ENCODE measurements at regions not wholly inside any gene's neighbourhood (a gene's known extent, or its start where the extent isn't known, plus 50 kb on each side); places are given as distances from the start of the nearest gene placed in this dataset.

GRCh38 chr9:1337169-1337568 is 287.0 kb downstream of the DMRT2 start:
- DNase-seq = no peak

- no peak for DNase-seq
These were observed 290.2 kb downstream of the DMRT2 start for GRCh38 chr9:1340390-1340789.

GRCh38 chr9:1353291-1353690 is 303.1 kb downstream of the DMRT2 start:
- DNase-seq = no peak

GRCh38 chr9:1354086-1354485 is 303.9 kb downstream of the DMRT2 start:
- no peak for DNase-seq

GRCh38 chr9:1354606-1355005 is 304.4 kb downstream of the DMRT2 start:
- DNase-seq = no peak

- no peak for DNase-seq
These were observed 305.5 kb downstream of the DMRT2 start for GRCh38 chr9:1355656-1356055.

- no peak for DNase-seq
These were observed 312.7 kb downstream of the DMRT2 start for GRCh38 chr9:1362845-1363244.

GRCh38 chr9:1366276-1366675 is 316.1 kb downstream of the DMRT2 start:
- DNase-seq = no peak

GRCh38 chr9:1369297-1369696 is 319.1 kb downstream of the DMRT2 start:
- DNase-seq = no peak

- no peak for DNase-seq
These were observed 323.3 kb downstream of the DMRT2 start for GRCh38 chr9:1373445-1373844.

GRCh38 chr9:1383899-1384455 is 333.8 kb downstream of the DMRT2 start:
- DNase-seq = no peak

GRCh38 chr9:1384816-1385215 is 334.7 kb downstream of the DMRT2 start:
- DNase-seq = no peak

GRCh38 chr9:1386420-1386819 is 336.3 kb downstream of the DMRT2 start:
- DNase-seq = no peak

GRCh38 chr9:1388216-1388615 is 338.1 kb downstream of the DMRT2 start:
- no peak for DNase-seq

GRCh38 chr9:1400983-1401382 is 350.8 kb downstream of the DMRT2 start:
- no peak for DNase-seq

- DNase-seq = no peak
These were observed 354.8 kb downstream of the DMRT2 start for GRCh38 chr9:1404940-1405339.

- no peak for DNase-seq
These were observed 361.7 kb downstream of the DMRT2 start for GRCh38 chr9:1411826-1412225.

- DNase-seq = no peak
These were observed 364.6 kb downstream of the DMRT2 start for GRCh38 chr9:1414711-1415131.

GRCh38 chr9:1415146-1415545 is 365.0 kb downstream of the DMRT2 start:
- no peak for DNase-seq

GRCh38 chr9:1416261-1416660 is 366.1 kb downstream of the DMRT2 start:
- DNase-seq = no peak

- DNase-seq = no peak
These were observed 371.3 kb downstream of the DMRT2 start for GRCh38 chr9:1421436-1421835.

- no peak for DNase-seq
These were observed 377.7 kb downstream of the DMRT2 start for GRCh38 chr9:1427875-1428274.

GRCh38 chr9:1429297-1429696 is 379.1 kb downstream of the DMRT2 start:
- DNase-seq = no peak

GRCh38 chr9:1431461-1431860 is 381.3 kb downstream of the DMRT2 start:
- DNase-seq = no peak

- DNase-seq = no peak
These were observed 384.1 kb downstream of the DMRT2 start for GRCh38 chr9:1434052-1434767.

Data from DMS79 treated with DMSO at 0.1 percent for 48 hours (cell line).